ENCODE measurements at regions not wholly inside any gene's neighbourhood (a gene's known extent, or its start where the extent isn't known, plus 50 kb on each side); places are given as distances from the start of the nearest gene placed in this dataset.

DNA sequence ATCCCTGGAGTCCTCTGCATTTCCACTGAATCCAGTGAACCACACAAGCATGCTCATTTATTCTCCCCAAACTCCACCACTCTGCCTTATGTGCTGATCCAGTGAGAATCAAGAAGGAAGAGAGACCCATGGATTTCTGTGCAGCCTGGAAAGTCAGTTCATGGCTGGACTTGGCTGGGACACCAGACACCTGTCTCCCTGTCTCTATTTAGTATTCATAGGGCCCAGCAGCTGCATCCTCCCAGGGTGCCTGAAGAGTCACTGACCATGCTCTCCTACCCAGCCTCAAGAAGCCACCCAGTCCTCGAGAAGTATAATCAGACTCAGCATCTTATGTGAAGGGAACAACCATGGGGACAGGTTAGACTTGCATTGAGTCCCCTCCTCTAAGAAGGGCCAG, 83.2 kb downstream of the ZNF280B start:
- TF ChIP-seq HNF4G (IDR thresholded peaks at IDR 0.05): no peak
- TF ChIP-seq YY1 (IDR thresholded peaks at IDR 0.05): no peak
- no peak for TF ChIP-seq NR2F2 (IDR thresholded peaks at IDR 0.05)
- TF ChIP-seq RAD21 (IDR thresholded peaks at IDR 0.05): no peak
- TF ChIP-seq REST (IDR thresholded peaks at IDR 0.05): no peak
- no peak for TF ChIP-seq HNF4A (conservative IDR thresholded peaks at IDR 0.05)
- no peak for TF ChIP-seq CTCF (IDR thresholded peaks at IDR 0.05; ENCODE audit: low read depth, low read length, missing input control)
- TF ChIP-seq TAF1 (conservative IDR thresholded peaks at IDR 0.05): no peak
- TF ChIP-seq, protein P1, sequence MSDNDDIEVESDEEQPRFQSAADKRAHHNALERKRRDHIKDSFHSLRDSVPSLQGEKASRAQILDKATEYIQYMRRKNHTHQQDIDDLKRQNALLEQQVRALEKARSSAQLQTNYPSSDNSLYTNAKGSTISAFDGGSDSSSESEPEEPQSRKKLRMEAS (IDR thresholded peaks at IDR 0.05): no peak
- TF ChIP-seq EGR1 (IDR thresholded peaks at IDR 0.05; ENCODE audit: low read depth in 2 of 2): no peak
- TF ChIP-seq GABPA (IDR thresholded peaks at IDR 0.05 in 1 of 2, conservative IDR thresholded peaks at IDR 0.05 in 1 of 2): no peak
- no peak for TF ChIP-seq FOXA2 (IDR thresholded peaks at IDR 0.05)
- TF ChIP-seq RXRA (IDR thresholded peaks at IDR 0.05): no peak
- no peak for TF ChIP-seq FOXA1 (IDR thresholded peaks at IDR 0.05)
- no peak for TF ChIP-seq SP1 (IDR thresholded peaks at IDR 0.05)
- TF ChIP-seq, protein P2, sequence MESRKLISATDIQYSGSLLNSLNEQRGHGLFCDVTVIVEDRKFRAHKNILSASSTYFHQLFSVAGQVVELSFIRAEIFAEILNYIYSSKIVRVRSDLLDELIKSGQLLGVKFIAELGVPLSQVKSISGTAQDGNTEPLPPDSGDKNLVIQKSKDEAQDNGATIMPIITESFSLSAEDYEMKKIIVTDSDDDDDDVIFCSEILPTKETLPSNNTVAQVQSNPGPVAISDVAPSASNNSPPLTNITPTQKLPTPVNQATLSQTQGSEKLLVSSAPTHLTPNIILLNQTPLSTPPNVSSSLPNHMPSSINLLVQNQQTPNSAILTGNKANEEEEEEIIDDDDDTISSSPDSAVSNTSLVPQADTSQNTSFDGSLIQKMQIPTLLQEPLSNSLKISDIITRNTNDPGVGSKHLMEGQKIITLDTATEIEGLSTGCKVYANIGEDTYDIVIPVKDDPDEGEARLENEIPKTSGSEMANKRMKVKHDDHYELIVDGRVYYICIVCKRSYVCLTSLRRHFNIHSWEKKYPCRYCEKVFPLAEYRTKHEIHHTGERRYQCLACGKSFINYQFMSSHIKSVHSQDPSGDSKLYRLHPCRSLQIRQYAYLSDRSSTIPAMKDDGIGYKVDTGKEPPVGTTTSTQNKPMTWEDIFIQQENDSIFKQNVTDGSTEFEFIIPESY (IDR thresholded peaks at IDR 0.05): no peak
- no peak for TF ChIP-seq JUND (IDR thresholded peaks at IDR 0.05)
- H3K36me3 ChIP-seq (ENCODE audit: control insufficient read depth in 4 of 4, insufficient read depth in 3 of 4, low read depth in 1 of 4, low read length in 3 of 4): no peaks in the 10 kb centered on the region
- no peak overlapping the region for H3K9ac ChIP-seq (ENCODE audit: low read depth in 1 of 2, low read length in 2 of 2)
- DNase-seq (ENCODE audit: low spot score): no peak
- no peak overlapping the region for H3K27ac ChIP-seq (ENCODE audit: low read depth in 1 of 2, low read length in 2 of 2)
- no peak overlapping the region for H3K4me3 ChIP-seq (ENCODE audit: low read depth in 1 of 3, low read length in 3 of 3)
- no peaks in the 10 kb centered on the region for H3K4me1 ChIP-seq (ENCODE audit: control insufficient read depth in 4 of 4, insufficient read depth in 4 of 4, low read length in 3 of 4)
- peaks cover 0 to 2% (median 0%) of the 10 kb centered on the region in 4 donors for H3K27me3 ChIP-seq (ENCODE audit: control insufficient read depth in 4 of 4, insufficient read depth in 4 of 4, low read length in 3 of 4)
- no peaks in the 10 kb centered on the region for H3K9me3 ChIP-seq (ENCODE audit: control insufficient read depth in 4 of 4, low read length in 3 of 4)
- 90% methylated on average over 1 of the region's 1 CpG for WGBS
